Karpas-422 (cell line): ENCODE measurements at regions not wholly inside any gene's neighbourhood (a gene's known extent, or its start where the extent isn't known, plus 50 kb on each side); places are given as distances from the start of the nearest gene placed in this dataset.

Source experiments
- DNase-seq: peaks from one replicate; pipeline ENCODE4 v3.0.0-alpha.2; 2015
- H2AFZ ChIP-seq: fragments of 200-600 bp; sonication (generic); 2 replicates; pipeline ENCODE4 v1.6.1; 2014; ENCODE audit warnings: antibody characterized with exemption, low read length, mixed read lengths
- H3K27ac ChIP-seq: fragments of 200-600 bp; sonication (generic); 2 replicates; pipeline ENCODE4 v1.5.1; 2014; ENCODE audit warnings: mild to moderate bottlenecking, low read length, moderate library complexity
- H3K27me3 ChIP-seq: fragments of 200-600 bp; sonication (generic); 2 replicates; pipeline ENCODE4 v1.6.1; 2014; ENCODE audit warnings: low read length, mixed read lengths
- H3K36me3 ChIP-seq: fragments of 200-600 bp; sonication (generic); 2 replicates; pipeline ENCODE4 v1.6.1; 2014; ENCODE audit warnings: low read length, mixed read lengths; ENCODE audit not compliant: insufficient read depth
- H3K4me1 ChIP-seq: fragments of 200-600 bp; sonication (generic); 2 replicates; pipeline ENCODE4 v1.6.1; 2014; ENCODE audit warnings: mild to moderate bottlenecking, low read length, mixed read lengths
- H3K4me2 ChIP-seq: fragments of 200-600 bp; sonication (generic); 2 replicates; pipeline ENCODE4 v1.6.1; 2014; ENCODE audit warnings: low read length, low read depth, mild to moderate bottlenecking; ENCODE audit not compliant: poor library complexity, severe bottlenecking
- H3K4me3 ChIP-seq: fragments of 200-600 bp; sonication (generic); 2 replicates; pipeline ENCODE4 v1.5.1; 2014; ENCODE audit warnings: mild to moderate bottlenecking, antibody characterized with exemption, low read length, mixed read lengths
- H3K79me2 ChIP-seq: fragments of 200-600 bp; sonication (generic); 2 replicates; pipeline ENCODE4 v1.6.1; 2014; ENCODE audit warnings: mild to moderate bottlenecking, low read length, mixed read lengths
- H3K9ac ChIP-seq: fragments of 200-600 bp; sonication (generic); 2 replicates; pipeline ENCODE4 v1.6.0; 2014; ENCODE audit warnings: low read length
- H3K9me2 ChIP-seq: fragments of 200-600 bp; sonication (generic), shearing (Covaris generic); replicated peaks from 2 replicates; pipeline ENCODE4 v1.6.0; 2014; ENCODE audit warnings: mild to moderate bottlenecking, low read length, moderate library complexity; ENCODE audit not compliant: insufficient read depth
- H3K9me3 ChIP-seq: fragments of 300-700, 200-600 bp; sonication (generic); 2 replicates; pipeline ENCODE4 v1.6.1; 2014; ENCODE audit warnings: low read length, mixed read lengths
- H4K20me1 ChIP-seq: fragments of 200-600 bp; sonication (generic); 2 replicates; pipeline ENCODE4 v1.6.1; 2014; ENCODE audit warnings: mild to moderate bottlenecking, antibody characterized with exemption, low read length, low read depth; ENCODE audit not compliant: insufficient read depth

- no peak overlapping the region for H3K27ac ChIP-seq
- no peaks in the 10 kb centered on the region for H3K9me2 ChIP-seq
- H3K9ac ChIP-seq = no peak overlapping the region
- no peak for DNase-seq
- no peaks in the 10 kb centered on the region for H3K27me3 ChIP-seq
- H3K9me3 ChIP-seq = peaks cover 19% of the 10 kb centered on the region
- H4K20me1 ChIP-seq = no peaks in the 10 kb centered on the region
- no peak overlapping the region for H3K4me2 ChIP-seq
- no peak overlapping the region for H3K4me3 ChIP-seq
- no peak overlapping the region for H2AFZ ChIP-seq
- H3K79me2 ChIP-seq = no peaks in the 10 kb centered on the region
- H3K36me3 ChIP-seq = no peaks in the 10 kb centered on the region
- no peaks in the 10 kb centered on the region for H3K4me1 ChIP-seq
Observed at GRCh38 chr5:165914456-165914855, 2377.0 kb upstream of the WWC1 start.

GRCh38 chr5:165919196-165919595 lies 2372.2 kb upstream of the WWC1 start:
- H3K4me1 ChIP-seq = no peaks in the 10 kb centered on the region
- no peak overlapping the region for H3K4me3 ChIP-seq
- H3K27ac ChIP-seq = no peak overlapping the region
- H3K27me3 ChIP-seq = no peaks in the 10 kb centered on the region
- H3K9me3 ChIP-seq = peaks cover 23% of the 10 kb centered on the region
- no peak overlapping the region for H3K9ac ChIP-seq
- no peak for DNase-seq
- no peaks in the 10 kb centered on the region for H3K9me2 ChIP-seq
- H2AFZ ChIP-seq = no peak overlapping the region
- H3K79me2 ChIP-seq = no peaks in the 10 kb centered on the region
- no peaks in the 10 kb centered on the region for H4K20me1 ChIP-seq
- no peak overlapping the region for H3K4me2 ChIP-seq
- no peaks in the 10 kb centered on the region for H3K36me3 ChIP-seq

- Histone ChIP-seq H3K4me1 (no peaks in the 10 kb centered on the region), H2AFZ (no peak overlapping the region), H3K36me3 (no peaks in the 10 kb centered on the region), H3K4me3 (no peak overlapping the region), H3K4me2 (no peak overlapping the region), H3K79me2 (no peaks in the 10 kb centered on the region), H3K27ac (no peak overlapping the region), H4K20me1 (no peaks in the 10 kb centered on the region), H3K27me3 (no peaks in the 10 kb centered on the region), H3K9me3 (peaks cover 29% of the 10 kb centered on the region), H3K9ac (no peak overlapping the region), H3K9me2 (no peaks in the 10 kb centered on the region)
- DNase-seq = no peak
Observed at GRCh38 chr5:165920655-165921054, 2370.8 kb upstream of the WWC1 start.

GRCh38 chr5:165928971-165929370 lies 2362.5 kb upstream of the WWC1 start:
- Histone ChIP-seq H4K20me1 (no peaks in the 10 kb centered on the region), H3K4me2 (no peak overlapping the region), H2AFZ (no peak overlapping the region), H3K4me3 (no peak overlapping the region), H3K9me3 (peaks cover 28% of the 10 kb centered on the region), H3K9me2 (no peaks in the 10 kb centered on the region), H3K27me3 (no peaks in the 10 kb centered on the region), H3K79me2 (no peaks in the 10 kb centered on the region), H3K9ac (no peak overlapping the region), H3K27ac (no peak overlapping the region), H3K4me1 (no peaks in the 10 kb centered on the region), H3K36me3 (no peaks in the 10 kb centered on the region)
- DNase-seq = no peak

GRCh38 chr5:165940541-165940940 lies 2350.9 kb upstream of the WWC1 start:
- Histone ChIP-seq H3K36me3 (no peaks in the 10 kb centered on the region), H3K4me3 (no peak overlapping the region), H3K27me3 (no peaks in the 10 kb centered on the region), H3K9me3 (no peaks in the 10 kb centered on the region; the same call in 1 of the 2 replicates), H4K20me1 (no peaks in the 10 kb centered on the region), H3K79me2 (no peaks in the 10 kb centered on the region), H3K9ac (no peak overlapping the region), H3K27ac (no peak overlapping the region), H3K4me2 (no peak overlapping the region), H3K4me1 (no peaks in the 10 kb centered on the region), H3K9me2 (no peaks in the 10 kb centered on the region), H2AFZ (no peak overlapping the region)
- no peak for DNase-seq

- H3K9ac ChIP-seq = no peak overlapping the region
- DNase-seq = no peak
- no peaks in the 10 kb centered on the region for H3K36me3 ChIP-seq
Observed at GRCh38 chr5:165956854-165957253, 2334.6 kb upstream of the WWC1 start.

GRCh38 chr5:165981671-165982070 lies 2309.8 kb upstream of the WWC1 start:
- H3K9me2 ChIP-seq = no peaks in the 10 kb centered on the region
- H3K4me2 ChIP-seq = no peak overlapping the region
- H3K4me1 ChIP-seq = no peaks in the 10 kb centered on the region
- no peak overlapping the region for H3K27ac ChIP-seq
- H3K4me3 ChIP-seq = no peak overlapping the region
- H4K20me1 ChIP-seq = no peaks in the 10 kb centered on the region
- peaks cover 34% of the 10 kb centered on the region for H3K9me3 ChIP-seq
- no peak overlapping the region for H2AFZ ChIP-seq
- no peak overlapping the region for H3K9ac ChIP-seq
- no peaks in the 10 kb centered on the region for H3K79me2 ChIP-seq
- H3K27me3 ChIP-seq = no peaks in the 10 kb centered on the region
- no peaks in the 10 kb centered on the region for H3K36me3 ChIP-seq
- DNase-seq = no peak

More at GRCh38 chr5:165956854-165957253, 2334.6 kb upstream of the WWC1 start:
- Histone ChIP-seq H3K4me3 (no peak overlapping the region), H3K27me3 (no peaks in the 10 kb centered on the region), H2AFZ (no peak overlapping the region), H3K27ac (no peak overlapping the region), H3K4me2 (no peak overlapping the region), H4K20me1 (no peaks in the 10 kb centered on the region), H3K4me1 (no peaks in the 10 kb centered on the region), H3K9me3 (peaks cover 7% of the 10 kb centered on the region), H3K79me2 (no peaks in the 10 kb centered on the region), H3K9me2 (no peaks in the 10 kb centered on the region)

- Histone ChIP-seq H3K4me3 (no peak overlapping the region), H3K9me2 (no peaks in the 10 kb centered on the region), H3K79me2 (no peaks in the 10 kb centered on the region), H3K9me3 (peaks cover 21% of the 10 kb centered on the region), H4K20me1 (no peaks in the 10 kb centered on the region), H3K27me3 (no peaks in the 10 kb centered on the region), H3K9ac (no peak overlapping the region), H3K4me2 (no peak overlapping the region), H3K36me3 (no peaks in the 10 kb centered on the region), H2AFZ (no peak overlapping the region), H3K27ac (no peak overlapping the region), H3K4me1 (no peaks in the 10 kb centered on the region)
- no peak for DNase-seq
Observed at GRCh38 chr5:165996201-165996875, 2295.1 kb upstream of the WWC1 start.
